ENCODE measurements at regions not wholly inside any gene's neighbourhood (a gene's known extent, or its start where the extent isn't known, plus 50 kb on each side); places are given as distances from the start of the nearest gene placed in this dataset.

DNA sequence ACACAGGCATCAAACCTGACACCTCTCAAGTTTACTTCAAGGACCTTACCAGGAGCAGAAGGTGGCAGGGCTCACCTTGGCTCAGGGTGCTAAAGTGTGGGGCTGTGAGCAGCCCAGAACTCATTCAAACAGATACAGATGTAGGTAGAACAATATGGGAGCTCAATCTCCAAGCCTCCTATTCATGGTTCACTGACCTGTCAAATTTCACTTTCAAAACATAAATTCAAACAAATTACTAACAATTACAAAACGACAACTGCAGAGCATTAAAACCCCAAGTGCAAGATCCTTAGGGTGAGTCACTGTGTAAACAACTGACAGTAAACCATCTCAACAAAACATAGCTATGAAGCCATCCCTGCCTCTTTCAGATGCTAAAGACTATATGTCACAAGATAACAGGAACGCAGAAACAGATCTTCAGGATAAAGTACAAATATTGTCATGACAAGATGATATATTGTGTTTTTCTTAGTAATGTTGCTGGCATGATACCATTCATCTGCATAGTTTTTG is 303.5 kb upstream of the ANO3 start:
- Mint-ChIP-seq H3K9me3 (peaks cover 4 to 15% of the 10 kb centered on the region in 2 donors), H3K27ac (no peak overlapping the region), H3K36me3 (no peaks in the 10 kb centered on the region)
- ATAC-seq (no peak), DNase-seq (ENCODE audit: low spot score in 2 of 2) (no peak)

- DNase-seq (ENCODE audit: low spot score in 2 of 2) = no peak
- Mint-ChIP-seq H3K9me3 (peaks cover 13 to 20% of the 10 kb centered on the region in 2 donors), H3K27ac (no peak overlapping the region), H3K36me3 (no peaks in the 10 kb centered on the region)
- ATAC-seq = no peak
Observed at GRCh38 chr11:26030399-26030798, 301.5 kb upstream of the ANO3 start.

DNA sequence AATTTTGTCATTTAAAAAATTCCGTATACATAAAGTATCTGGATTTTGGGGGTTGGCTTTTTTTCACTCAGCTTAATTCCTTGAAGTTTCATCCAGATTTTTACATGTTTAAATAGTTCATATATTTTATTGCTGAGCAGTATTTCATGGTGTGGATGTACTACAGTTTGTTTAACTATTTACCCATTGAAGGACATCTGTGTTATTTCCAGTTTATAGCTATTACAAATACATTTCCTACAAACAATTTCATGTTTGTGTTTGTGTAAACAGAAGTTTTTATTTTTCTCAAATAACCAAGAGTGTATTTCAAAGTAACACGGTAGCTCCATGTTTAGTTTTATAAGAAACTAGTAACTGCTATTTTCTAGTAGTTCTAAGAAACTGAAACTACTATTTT is 299.7 kb upstream of the ANO3 start:
- Mint-ChIP-seq H3K9me3 (peaks cover 13% of the 10 kb centered on the region in 2 donors), H3K27ac (no peak overlapping the region), H3K36me3 (no peaks in the 10 kb centered on the region)
- no peak for ATAC-seq
- no peak for DNase-seq (ENCODE audit: low spot score in 2 of 2)

DNA sequence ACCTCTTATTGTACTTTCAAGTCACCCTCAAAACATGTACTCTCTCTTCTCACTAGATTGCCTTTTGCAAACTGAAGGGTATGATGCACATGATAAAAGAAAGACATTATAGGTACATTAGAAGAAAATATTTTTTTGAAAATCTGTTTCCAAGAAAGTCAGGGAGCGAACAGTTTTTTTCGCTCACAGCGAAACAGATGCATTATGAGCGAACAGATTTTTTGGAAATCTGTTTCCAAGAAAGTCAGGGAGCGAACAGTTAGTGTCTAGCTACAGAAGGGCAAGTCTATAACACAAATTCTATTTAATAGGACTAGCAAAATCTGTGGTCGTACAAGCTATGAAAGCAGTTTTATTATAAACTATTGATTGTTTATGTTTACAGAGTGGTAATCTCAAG is 296.2 kb upstream of the ANO3 start:
- Mint-ChIP-seq H3K36me3 (no peaks in the 10 kb centered on the region), H3K9me3 (peaks cover 13 to 14% of the 10 kb centered on the region in 2 donors), H3K27ac (no peak overlapping the region)
- no peak for DNase-seq (ENCODE audit: low spot score in 2 of 2)
- no peak for ATAC-seq

DNA sequence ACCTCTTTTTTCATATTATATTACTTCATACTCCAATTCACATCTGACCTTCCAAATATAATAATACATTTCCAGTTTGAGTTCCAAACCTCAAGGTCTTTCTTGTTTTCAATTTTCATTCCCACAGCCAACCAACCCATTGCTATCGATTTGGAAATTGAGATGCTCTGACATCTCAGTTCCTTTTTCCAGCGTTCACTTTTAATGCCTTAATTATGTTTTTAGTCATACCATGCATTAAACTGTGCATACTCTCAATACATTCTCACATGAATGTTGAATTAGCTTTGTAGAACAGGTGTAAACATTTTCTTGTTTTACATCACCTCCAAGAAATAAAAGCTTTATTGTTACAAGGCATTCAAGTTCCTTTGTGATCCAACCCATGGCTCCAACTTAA is 294.2 kb upstream of the ANO3 start:
- no peak for ATAC-seq
- no peak overlapping the region for H3K27ac Mint-ChIP-seq
- no peaks in the 10 kb centered on the region for H3K36me3 Mint-ChIP-seq
- no peak for DNase-seq (ENCODE audit: low spot score in 2 of 2)
- H3K9me3 Mint-ChIP-seq = peaks cover 13 to 14% of the 10 kb centered on the region in 2 donors

DNA sequence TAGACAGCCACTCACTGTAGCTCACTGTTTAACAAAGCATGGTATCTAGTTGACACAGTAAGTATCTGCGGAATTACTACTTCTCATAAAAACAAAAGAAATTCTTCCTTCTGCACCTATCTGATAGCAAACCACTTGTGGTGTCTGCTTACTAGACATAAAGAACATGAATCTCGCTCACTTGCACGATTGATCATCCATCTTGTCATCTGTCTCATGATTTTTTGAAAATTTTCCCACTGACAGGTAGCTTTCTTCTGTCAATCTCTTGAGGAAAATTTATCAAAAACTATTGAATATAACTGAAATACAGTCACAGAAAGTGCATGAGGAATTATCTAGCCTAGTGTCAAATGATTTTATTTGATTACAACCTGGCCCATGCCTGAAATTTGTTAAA is 291.6 kb upstream of the ANO3 start:
- Mint-ChIP-seq H3K9me3 (peaks cover 4 to 9% of the 10 kb centered on the region in 2 donors), H3K36me3 (no peaks in the 10 kb centered on the region), H3K27ac (no peak overlapping the region)
- ATAC-seq = no peak
- no peak for DNase-seq (ENCODE audit: low spot score in 2 of 2)

- no peak overlapping the region for H3K27ac Mint-ChIP-seq
- no peaks in the 10 kb centered on the region for H3K36me3 Mint-ChIP-seq
- ATAC-seq (no peak), DNase-seq (ENCODE audit: low spot score in 2 of 2) (no peak)
- H3K9me3 Mint-ChIP-seq = peaks cover 4 to 9% of the 10 kb centered on the region in 2 donors
Observed at GRCh38 chr11:26042113-26042512, 289.8 kb upstream of the ANO3 start.

DNA sequence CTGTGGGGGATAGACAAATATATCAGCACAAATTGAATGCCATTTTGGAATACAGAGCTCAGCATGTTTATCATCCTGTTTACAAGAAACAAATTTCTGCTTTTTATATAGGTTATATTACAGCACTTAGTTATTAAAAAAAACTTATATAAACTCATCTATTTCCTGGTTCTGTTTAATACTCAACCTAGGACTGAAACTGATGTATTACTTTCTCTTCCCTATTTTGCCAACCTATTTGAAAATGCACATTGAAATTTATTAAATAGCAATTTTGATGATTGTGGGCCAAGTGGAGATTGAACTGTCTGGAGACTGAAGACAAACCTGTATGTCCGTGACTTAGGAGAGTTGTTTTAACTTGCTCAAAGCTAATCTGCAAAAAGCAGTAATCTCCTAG is 288.3 kb upstream of the ANO3 start:
- ATAC-seq = no peak
- H3K36me3 Mint-ChIP-seq = no peaks in the 10 kb centered on the region
- H3K9me3 Mint-ChIP-seq = peaks cover under 1 to 4% of the 10 kb centered on the region in 2 donors
- no peak for DNase-seq (ENCODE audit: low spot score in 2 of 2)
- no peak overlapping the region for H3K27ac Mint-ChIP-seq

DNA sequence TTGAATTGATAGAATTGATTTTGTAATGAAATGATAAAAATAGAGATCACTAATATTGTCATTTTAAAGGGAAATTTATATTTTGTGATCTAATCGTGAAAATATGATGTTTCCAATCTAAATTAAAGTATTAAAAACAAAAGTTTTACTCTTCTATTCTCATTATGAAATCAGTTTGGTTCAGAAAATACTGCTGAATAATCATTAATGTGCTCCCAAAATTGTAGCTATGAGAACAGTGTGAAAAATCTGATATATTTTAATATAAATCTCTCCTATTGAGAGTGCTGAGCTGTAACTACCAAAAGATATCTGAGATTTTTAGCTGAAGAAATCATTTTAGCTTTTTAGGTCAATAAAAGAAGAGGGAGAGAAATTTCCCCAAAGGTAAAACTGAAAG is 287.5 kb upstream of the ANO3 start:
- Mint-ChIP-seq H3K36me3 (no peaks in the 10 kb centered on the region), H3K9me3 (peaks cover 8% of the 10 kb centered on the region in 2 donors), H3K27ac (no peak overlapping the region)
- ATAC-seq (no peak), DNase-seq (ENCODE audit: low spot score in 2 of 2) (no peak)

- H3K27ac Mint-ChIP-seq = no peak overlapping the region
- DNase-seq (ENCODE audit: low spot score in 2 of 2) = no peak
- H3K36me3 Mint-ChIP-seq = no peaks in the 10 kb centered on the region
- ATAC-seq = no peak
- H3K9me3 Mint-ChIP-seq = peaks cover 9 to 10% of the 10 kb centered on the region in 2 donors
Observed at GRCh38 chr11:26045082-26045481, 286.8 kb upstream of the ANO3 start.

DNA sequence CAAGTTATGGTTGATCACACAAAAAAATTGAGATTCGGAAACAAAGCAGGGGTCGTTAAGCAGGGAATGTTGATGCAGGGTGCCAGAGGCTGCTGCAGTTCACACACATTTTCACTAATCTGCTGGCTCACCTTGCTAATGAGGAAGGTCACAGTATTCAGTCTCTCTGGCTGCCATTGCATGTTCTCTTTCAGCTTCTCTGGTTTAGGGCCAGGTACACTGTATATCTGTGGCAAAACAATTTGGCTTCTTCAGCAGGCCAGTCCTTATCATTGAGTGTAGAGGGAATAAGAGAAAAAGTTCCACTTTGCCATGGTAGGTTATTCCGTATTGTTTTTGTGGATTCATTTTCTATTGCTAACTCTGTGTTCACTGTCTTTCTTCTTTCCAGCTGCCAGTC is 283.7 kb upstream of the ANO3 start:
- peaks cover 13 to 16% of the 10 kb centered on the region in 2 donors for H3K9me3 Mint-ChIP-seq
- no peak for ATAC-seq
- no peak overlapping the region for H3K27ac Mint-ChIP-seq

DNA sequence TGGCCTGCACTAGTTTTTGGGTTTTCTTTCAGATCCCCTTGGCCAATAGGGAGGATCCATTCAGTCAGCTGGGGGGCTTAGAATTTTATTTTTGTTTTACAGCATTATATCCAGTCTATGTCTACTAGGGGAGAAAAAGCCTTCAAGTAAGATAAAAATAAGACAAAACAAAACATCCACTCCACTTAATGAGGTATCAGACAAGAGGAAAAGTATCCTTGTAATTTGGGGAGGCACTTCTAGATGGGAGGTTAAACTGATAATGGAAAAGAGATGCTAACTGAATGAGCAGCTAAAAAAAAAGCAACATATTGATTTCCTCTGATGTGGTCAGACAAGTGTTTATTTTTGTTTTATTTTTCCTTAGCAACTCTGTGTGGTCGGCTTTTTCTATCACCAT is 278.0 kb upstream of the ANO3 start:
- H3K27ac Mint-ChIP-seq = no peak overlapping the region
- no peak for DNase-seq (ENCODE audit: low spot score in 2 of 2)
- no peak for ATAC-seq
- H3K9me3 Mint-ChIP-seq = peaks cover 12 to 21% of the 10 kb centered on the region in 2 donors
- no peaks in the 10 kb centered on the region for H3K36me3 Mint-ChIP-seq

More for the DNA sequence above, 283.7 kb upstream of the ANO3 start:
- no peak for DNase-seq (ENCODE audit: low spot score in 2 of 2)
- no peaks in the 10 kb centered on the region for H3K36me3 Mint-ChIP-seq

- Mint-ChIP-seq H3K9me3 (peaks cover 17 to 24% of the 10 kb centered on the region in 2 donors), H3K36me3 (no peaks in the 10 kb centered on the region), H3K27ac (no peak overlapping the region)
- DNase-seq (ENCODE audit: low spot score in 2 of 2) (no peak), ATAC-seq (no peak)
Observed at GRCh38 chr11:26062660-26063059, 269.3 kb upstream of the ANO3 start.

DNA sequence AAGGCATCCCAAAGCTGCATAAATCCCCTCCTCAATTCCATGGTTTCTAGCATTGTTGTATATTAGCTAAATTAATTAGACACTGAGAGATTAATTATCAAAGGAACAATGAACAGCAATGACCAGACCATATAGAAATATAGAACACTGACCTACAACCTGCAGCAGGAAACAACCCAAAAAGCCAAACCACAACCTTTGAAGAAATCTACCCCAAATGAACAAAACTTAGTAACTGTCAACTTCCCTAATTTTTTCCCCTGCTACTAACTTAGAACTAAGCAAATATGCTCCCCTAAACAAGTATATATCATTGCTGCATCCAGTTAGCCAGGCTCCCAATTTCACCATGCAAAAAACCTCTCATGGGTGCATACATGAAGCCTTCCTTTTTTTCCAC is 268.0 kb upstream of the ANO3 start:
- ATAC-seq (no peak), DNase-seq (ENCODE audit: low spot score in 2 of 2) (no peak)
- H3K36me3 Mint-ChIP-seq = no peaks in the 10 kb centered on the region
- H3K9me3 Mint-ChIP-seq = peaks cover 12 to 21% of the 10 kb centered on the region in 2 donors
- no peak overlapping the region for H3K27ac Mint-ChIP-seq

GRCh38 chr11:26065944-26066343 is 266.0 kb upstream of the ANO3 start:
- DNase-seq (ENCODE audit: low spot score in 2 of 2) (no peak), ATAC-seq (no peak)
- Mint-ChIP-seq H3K36me3 (no peaks in the 10 kb centered on the region), H3K9me3 (peaks cover 8 to 18% of the 10 kb centered on the region in 2 donors), H3K27ac (no peak overlapping the region)

- peaks cover 7% of the 10 kb centered on the region in 2 donors for H3K9me3 Mint-ChIP-seq
Observed at GRCh38 chr11:26070714-26071380, 261.1 kb upstream of the ANO3 start.

GRCh38 chr11:26072614-26073153 is 259.2 kb upstream of the ANO3 start:
- DNase-seq (ENCODE audit: low spot score in 2 of 2) (no peak), ATAC-seq (no peak)
- H3K27ac Mint-ChIP-seq = no peak overlapping the region
- no peaks in the 10 kb centered on the region for H3K36me3 Mint-ChIP-seq
- peaks cover 0 to 7% of the 10 kb centered on the region in 2 donors for H3K9me3 Mint-ChIP-seq

More at GRCh38 chr11:26070714-26071380, 261.1 kb upstream of the ANO3 start:
- ATAC-seq (no peak), DNase-seq (ENCODE audit: low spot score in 2 of 2) (no peak)
- H3K27ac Mint-ChIP-seq = no peak overlapping the region
- H3K36me3 Mint-ChIP-seq = no peaks in the 10 kb centered on the region

DNA sequence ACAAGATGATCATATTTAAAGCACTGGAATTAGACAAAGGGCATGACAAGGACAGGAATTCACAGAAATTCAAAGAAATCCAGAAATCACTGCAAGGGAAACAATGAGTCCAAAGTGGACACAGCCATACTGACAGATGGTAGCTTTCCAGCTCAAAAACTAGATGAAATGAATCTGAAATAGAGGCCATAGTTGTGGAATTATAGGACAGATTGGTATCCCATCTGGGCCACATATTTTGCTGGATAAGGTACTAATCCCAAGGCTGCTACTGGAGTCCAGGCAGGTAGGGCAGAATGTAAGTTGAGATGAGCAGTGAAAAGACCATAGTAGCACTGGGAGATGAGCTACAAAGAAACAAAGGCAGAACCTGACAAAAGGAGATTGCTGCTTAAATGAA is 258.3 kb upstream of the ANO3 start:
- ATAC-seq (no peak), DNase-seq (ENCODE audit: low spot score in 2 of 2) (no peak)
- H3K27ac Mint-ChIP-seq = no peak overlapping the region
- H3K9me3 Mint-ChIP-seq = peaks cover 0 to 7% of the 10 kb centered on the region in 2 donors
- no peaks in the 10 kb centered on the region for H3K36me3 Mint-ChIP-seq

All from activated naive CD4-positive, alpha-beta T cell treated with anti-CD3 and anti-CD28 coated beads, Interleukin-2, amount 50 U/mL, for 72 hours (primary cell).